ENCODE measurements at regions not wholly inside any gene's neighbourhood (a gene's known extent, or its start where the extent isn't known, plus 50 kb on each side); places are given as distances from the start of the nearest gene placed in this dataset.

DNA sequence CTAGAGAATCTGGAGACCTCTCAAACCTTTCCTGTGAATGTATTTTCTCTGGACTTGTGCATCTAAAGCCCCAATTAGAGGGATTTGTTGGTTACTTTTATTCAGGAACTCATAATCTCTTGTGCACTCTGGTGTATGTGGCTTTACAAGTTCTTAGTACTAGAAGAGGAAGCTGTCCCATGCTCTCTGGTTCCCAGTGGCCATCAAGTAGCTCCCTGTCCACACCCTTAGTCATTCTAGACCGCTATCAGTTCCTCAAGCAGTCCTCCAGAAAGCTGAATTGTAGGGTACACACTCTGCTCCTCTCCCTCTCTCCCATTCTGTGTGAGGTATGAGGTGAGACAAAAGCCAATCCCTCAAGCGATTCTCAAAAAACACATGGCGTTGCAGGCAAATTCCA lies 470.3 kb downstream of the PTPRC start:
- no peak overlapping the region for H3K4me3 ChIP-seq (ENCODE audit: low read depth, low read length)
- TF ChIP-seq, protein P1, sequence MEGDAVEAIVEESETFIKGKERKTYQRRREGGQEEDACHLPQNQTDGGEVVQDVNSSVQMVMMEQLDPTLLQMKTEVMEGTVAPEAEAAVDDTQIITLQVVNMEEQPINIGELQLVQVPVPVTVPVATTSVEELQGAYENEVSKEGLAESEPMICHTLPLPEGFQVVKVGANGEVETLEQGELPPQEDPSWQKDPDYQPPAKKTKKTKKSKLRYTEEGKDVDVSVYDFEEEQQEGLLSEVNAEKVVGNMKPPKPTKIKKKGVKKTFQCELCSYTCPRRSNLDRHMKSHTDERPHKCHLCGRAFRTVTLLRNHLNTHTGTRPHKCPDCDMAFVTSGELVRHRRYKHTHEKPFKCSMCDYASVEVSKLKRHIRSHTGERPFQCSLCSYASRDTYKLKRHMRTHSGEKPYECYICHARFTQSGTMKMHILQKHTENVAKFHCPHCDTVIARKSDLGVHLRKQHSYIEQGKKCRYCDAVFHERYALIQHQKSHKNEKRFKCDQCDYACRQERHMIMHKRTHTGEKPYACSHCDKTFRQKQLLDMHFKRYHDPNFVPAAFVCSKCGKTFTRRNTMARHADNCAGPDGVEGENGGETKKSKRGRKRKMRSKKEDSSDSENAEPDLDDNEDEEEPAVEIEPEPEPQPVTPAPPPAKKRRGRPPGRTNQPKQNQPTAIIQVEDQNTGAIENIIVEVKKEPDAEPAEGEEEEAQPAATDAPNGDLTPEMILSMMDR (IDR thresholded peaks at IDR 0.05; ENCODE audit: insufficient read depth, low read depth, low read length, missing control alignments), result no peak
- DNase-seq (ENCODE audit: low read depth), result no peak

DNA sequence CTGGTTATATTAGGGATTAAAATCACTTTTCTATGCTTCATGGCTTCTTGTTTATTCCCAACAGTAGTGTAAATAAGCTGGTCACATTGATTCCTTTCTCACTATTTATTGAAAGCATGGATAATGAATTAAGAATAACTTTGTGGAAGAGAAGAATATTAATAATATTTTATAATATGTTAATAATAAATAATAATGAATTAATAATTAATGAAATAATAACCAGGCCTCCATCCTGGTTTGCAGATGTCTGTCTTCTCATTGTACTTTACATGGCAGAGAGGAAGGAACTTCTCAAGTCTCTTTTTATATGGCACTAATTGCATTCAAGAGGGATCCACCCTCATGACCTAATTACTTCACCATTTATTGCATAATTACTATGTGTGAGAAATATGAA lies 473.5 kb downstream of the PTPRC start:
- TF ChIP-seq, protein P1 (IDR thresholded peaks at IDR 0.05; ENCODE audit: insufficient read depth, low read depth, low read length, missing control alignments), result no peak
- DNase-seq (ENCODE audit: low read depth), result no peak
- H3K4me3 ChIP-seq (ENCODE audit: low read depth, low read length), result no peak overlapping the region

DNA sequence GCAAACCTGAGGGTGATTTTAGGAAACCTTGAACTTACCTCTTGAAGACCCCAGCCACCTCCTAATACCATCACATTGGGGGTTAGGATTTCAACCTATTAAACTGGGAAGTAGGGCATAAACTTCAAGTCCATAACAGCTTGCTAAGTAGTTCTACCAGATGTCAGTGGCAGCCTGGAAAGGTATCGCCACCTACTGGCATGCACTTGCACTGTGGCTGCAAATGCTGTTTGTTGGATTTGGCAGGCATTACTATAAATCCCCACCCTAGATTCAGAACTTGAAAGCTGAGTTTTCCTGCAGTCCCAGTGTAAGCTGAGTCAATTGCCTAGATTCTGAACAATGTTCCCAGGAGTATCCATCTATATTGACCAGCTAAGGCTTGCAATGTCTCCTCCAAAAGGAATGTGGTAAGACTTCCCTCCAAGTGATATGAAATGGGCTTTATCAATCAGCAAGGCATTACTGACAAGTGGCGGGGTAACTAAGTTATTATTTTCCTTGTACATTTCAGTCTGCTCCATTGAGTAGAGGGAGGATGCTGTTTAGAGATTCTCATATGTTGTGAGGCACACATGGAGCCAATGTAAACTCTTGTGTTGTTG lies 474.5 kb downstream of the PTPRC start:
- TF ChIP-seq, protein P1 (IDR thresholded peaks at IDR 0.05; ENCODE audit: insufficient read depth, low read depth, low read length, missing control alignments), result peak; percentile 82
- H3K4me3 ChIP-seq (ENCODE audit: low read depth, low read length), result no peak overlapping the region
- peak; percentile 82 for DNase-seq (ENCODE audit: low read depth)

DNA sequence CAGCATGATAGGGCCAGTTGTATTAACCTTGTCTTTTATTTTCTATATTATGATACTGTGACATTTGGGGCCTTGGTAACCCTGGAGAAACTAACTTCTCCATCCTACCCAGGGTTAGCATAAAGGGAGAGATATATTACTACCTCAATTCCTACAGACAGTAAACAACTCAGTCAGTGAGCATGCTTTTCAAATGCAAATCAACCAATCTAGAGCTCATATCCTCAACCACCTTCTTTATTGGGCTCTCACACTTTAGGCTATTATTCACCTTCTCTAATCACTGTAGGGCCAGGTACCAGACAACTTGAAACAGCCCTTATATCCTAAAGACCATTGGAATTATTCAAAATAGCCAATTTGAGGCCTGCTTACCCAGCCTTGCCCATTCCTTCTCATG lies 477.6 kb downstream of the PTPRC start:
- TF ChIP-seq, protein P1 (IDR thresholded peaks at IDR 0.05; ENCODE audit: insufficient read depth, low read depth, low read length, missing control alignments), result no peak
- no peak for DNase-seq (ENCODE audit: low read depth)
- H3K4me3 ChIP-seq (ENCODE audit: low read depth, low read length), result no peak overlapping the region

DNA sequence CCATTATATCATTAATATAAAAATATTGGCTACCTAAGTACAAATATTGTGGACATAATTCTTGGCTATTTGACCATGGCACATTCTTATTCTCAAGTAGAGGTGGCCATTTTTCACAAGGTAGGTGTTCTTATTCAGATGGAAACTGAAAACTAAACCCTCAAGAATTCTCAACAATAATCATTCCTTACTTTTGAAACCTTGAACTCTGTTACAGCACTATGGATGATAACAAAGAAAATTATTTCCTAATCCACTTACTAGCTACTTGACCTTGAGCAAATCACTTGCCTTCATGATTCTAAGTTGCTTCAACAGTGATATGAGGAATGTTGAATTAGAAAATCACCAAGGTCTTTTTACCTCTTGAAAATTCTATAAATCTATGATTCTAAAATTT lies 482.2 kb downstream of the PTPRC start:
- TF ChIP-seq, protein P1 (IDR thresholded peaks at IDR 0.05; ENCODE audit: insufficient read depth, low read depth, low read length, missing control alignments), result no peak

GRCh38 chr1:199122085-199122484 lies 483.2 kb downstream of the PTPRC start:
- TF ChIP-seq, protein P1 (IDR thresholded peaks at IDR 0.05; ENCODE audit: insufficient read depth, low read depth, low read length, missing control alignments), result no peak
- H3K4me3 ChIP-seq (ENCODE audit: low read depth, low read length), result no peak overlapping the region
- no peak for DNase-seq (ENCODE audit: low read depth)

More for the DNA sequence above, 482.2 kb downstream of the PTPRC start:
- no peak for DNase-seq (ENCODE audit: low read depth)
- no peak overlapping the region for H3K4me3 ChIP-seq (ENCODE audit: low read depth, low read length)

Measured in GM12865 (cell line).